GM13977 (cell line): ENCODE measurements at regions not wholly inside any gene's neighbourhood (a gene's known extent, or its start where the extent isn't known, plus 50 kb on each side); places are given as distances from the start of the nearest gene placed in this dataset.

Source experiments
- DNase-seq: peaks from one replicate; pipeline ENCODE4 v3.0.0; 2012; ENCODE audit warnings: low spot score
- in situ Hi-C: fragments of 300-500 bp; cut with MboI; formaldehyde crosslinking; loops from one replicate; pipeline ENCODE4 v1.12.0; 2022; ENCODE audit warnings: low sequenced_read_pairs, low pct_unique_long_range_greater_than_20kb, mixed read lengths, inconsistent platforms; ENCODE audit not compliant: unreplicated experiment
- TF ChIP-seq, protein P1 (sequence below): IDR thresholded peaks from 2 replicates; pipeline ENCODE4 v1.5.1; 2012; ENCODE audit warnings: mild to moderate bottlenecking, control low read depth; ENCODE audit not compliant: insufficient read depth; ENCODE audit errors: extremely low read depth, missing control alignments

GRCh38 chr1:168848051-168848450 lies 119.0 kb upstream of the DPT start:
- in situ Hi-C loops: no loop called here
- TF ChIP-seq, protein P1, sequence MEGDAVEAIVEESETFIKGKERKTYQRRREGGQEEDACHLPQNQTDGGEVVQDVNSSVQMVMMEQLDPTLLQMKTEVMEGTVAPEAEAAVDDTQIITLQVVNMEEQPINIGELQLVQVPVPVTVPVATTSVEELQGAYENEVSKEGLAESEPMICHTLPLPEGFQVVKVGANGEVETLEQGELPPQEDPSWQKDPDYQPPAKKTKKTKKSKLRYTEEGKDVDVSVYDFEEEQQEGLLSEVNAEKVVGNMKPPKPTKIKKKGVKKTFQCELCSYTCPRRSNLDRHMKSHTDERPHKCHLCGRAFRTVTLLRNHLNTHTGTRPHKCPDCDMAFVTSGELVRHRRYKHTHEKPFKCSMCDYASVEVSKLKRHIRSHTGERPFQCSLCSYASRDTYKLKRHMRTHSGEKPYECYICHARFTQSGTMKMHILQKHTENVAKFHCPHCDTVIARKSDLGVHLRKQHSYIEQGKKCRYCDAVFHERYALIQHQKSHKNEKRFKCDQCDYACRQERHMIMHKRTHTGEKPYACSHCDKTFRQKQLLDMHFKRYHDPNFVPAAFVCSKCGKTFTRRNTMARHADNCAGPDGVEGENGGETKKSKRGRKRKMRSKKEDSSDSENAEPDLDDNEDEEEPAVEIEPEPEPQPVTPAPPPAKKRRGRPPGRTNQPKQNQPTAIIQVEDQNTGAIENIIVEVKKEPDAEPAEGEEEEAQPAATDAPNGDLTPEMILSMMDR: no peak
- no peak for DNase-seq

DNA sequence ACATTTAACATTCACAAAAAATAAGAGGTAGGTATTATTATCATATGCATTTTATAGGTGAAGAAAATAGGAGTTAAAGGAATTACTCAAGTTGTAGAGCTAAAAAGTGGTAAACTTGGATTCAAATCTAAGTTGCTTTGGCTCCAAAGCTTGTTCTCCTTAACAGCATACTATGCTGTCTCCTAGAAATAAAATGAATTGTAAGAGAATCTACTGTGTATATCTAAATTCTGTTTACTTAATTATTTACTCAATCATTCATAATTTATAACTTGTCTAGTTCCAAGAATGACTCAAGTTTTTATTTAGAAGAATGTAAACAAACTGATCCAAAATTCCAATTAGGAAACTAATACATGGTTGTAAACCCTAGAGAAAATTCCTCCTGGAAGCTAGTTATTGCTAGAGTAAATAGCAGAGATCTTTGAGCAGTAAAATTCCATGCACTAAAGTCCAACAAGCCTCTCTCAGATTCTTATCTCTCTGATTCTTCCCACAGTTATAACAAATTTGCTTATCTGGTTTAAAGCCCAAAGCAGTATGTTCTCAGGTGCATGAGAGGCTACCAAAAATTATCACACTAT lies 132.5 kb upstream of the DPT start:
- in situ Hi-C loops: no loop called here
- DNase-seq: no peak
- TF ChIP-seq, protein P1: no peak

GRCh38 chr1:168863772-168864171 lies 134.8 kb upstream of the DPT start:
- DNase-seq: no peak
- in situ Hi-C loops: no loop called here
- TF ChIP-seq, protein P1: no peak

GRCh38 chr1:168864266-168864665 lies 135.3 kb upstream of the DPT start:
- in situ Hi-C loops: no loop called here
- TF ChIP-seq, protein P1: no peak
- DNase-seq: no peak

DNA sequence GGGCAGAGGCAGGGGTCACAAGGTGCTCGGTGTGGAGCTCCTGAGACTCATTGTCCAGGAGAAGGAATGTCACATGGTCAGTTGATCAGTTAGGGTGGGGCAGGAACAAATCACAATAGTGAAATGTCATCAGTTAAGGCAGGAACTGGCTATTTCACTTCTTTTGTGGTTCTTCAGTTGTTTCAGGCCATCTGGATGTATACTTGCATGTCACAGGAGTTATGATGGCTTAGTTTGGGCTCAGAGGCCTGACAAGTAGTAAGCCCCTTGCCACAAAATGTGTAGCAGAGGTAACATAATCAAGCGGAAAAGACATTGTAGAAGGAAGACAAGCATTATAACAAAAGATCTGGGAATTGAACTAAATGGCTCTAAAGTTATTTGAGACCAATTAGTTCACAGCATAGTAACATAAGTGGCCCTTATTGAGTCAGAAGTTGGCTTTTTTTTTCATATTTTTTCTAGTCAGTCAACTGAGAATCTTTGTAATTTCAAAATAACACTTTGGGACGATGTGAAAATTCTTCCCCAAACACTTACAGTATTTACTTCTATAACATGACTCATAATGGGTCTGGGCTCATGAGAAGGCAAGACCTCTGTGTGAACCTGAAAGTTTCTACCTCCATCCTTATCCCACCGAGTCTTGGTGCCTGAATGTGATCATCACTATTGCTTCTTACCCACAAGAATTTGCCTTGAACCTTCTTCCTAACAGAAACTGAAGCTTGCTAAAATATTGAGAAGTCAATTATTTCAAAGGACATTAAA lies 137.0 kb upstream of the DPT start:
- TF ChIP-seq, protein P1: no peak
- in situ Hi-C loops: no loop called here
- no peak for DNase-seq

- no peak for DNase-seq
- in situ Hi-C loops: no loop called here
- TF ChIP-seq, protein P1: no peak
These were observed 139.1 kb upstream of the DPT start for GRCh38 chr1:168867941-168868634.
